HG03439 (cell line): ENCODE measurements at regions not wholly inside any gene's neighbourhood (a gene's known extent, or its start where the extent isn't known, plus 50 kb on each side); places are given as distances from the start of the nearest gene placed in this dataset.
"Not testable (repeated sequence)": the region's sequence is repeated elsewhere in the genome, so short reads cannot be mapped to it uniquely, and the experiment has no call there.

Experiments used
- ATAC-seq: cut with Tn5 transposase; IDR thresholded peaks from one replicate; pipeline ENCODE4 v1.9.1; 2021; ENCODE audit warnings: mild to moderate bottlenecking, moderate library complexity; ENCODE audit not compliant: unreplicated experiment

GRCh38 chr13:109408591-109409382 is 377.6 kb downstream of the IRS2 start:
- no peak for ATAC-seq

DNA sequence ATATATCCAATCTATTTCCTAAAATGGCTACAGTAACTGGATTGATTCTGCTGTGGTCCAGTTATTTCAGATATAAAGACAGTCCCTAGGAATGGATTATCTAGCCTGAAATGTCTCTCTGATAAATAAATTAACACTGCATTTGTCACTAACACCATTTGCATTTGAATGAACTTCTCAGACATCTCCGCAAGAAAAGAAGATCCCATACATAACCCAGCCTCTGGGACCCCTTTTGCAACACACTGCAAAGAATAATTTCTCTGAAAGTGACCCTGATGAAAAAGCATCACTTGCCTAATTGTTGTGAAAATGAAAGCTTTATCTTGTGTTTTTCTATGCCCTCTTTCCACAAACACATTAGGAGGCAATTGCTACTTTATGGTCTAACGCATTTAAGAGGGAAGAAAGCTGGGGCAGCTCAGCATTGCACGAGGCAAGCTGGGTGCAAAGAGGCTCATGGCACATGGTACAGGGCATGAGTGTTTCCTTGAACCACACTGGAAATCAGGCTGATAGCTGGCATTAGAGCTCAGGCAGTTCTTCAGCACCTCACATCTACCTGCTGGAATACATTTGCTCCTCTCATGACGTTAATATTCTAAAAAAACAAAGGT is 379.9 kb downstream of the IRS2 start:
- no peak for ATAC-seq

DNA sequence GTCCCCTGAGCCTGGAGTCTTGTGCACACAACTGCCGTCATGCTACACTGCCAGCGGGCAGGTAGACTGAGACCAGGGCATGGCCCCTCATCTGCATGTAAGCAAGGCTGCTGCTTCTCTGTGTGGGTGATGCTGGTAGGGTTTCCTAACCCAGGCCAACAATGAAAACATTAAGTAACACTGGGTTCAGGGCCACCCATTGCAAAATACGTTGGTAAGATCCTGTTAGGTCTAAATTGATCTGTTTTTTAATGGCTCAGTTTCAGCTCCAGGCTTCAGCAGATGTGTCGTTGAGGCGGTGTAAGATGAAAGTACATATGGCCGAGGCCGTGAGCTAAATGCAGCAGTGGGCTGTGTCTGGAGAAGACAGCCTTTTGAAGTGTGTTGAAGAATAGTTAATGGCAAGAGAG is 383.4 kb downstream of the IRS2 start:
- no peak for ATAC-seq

- ATAC-seq: no peak
Observed at GRCh38 chr13:109401891-109402290, 384.5 kb downstream of the IRS2 start.

DNA sequence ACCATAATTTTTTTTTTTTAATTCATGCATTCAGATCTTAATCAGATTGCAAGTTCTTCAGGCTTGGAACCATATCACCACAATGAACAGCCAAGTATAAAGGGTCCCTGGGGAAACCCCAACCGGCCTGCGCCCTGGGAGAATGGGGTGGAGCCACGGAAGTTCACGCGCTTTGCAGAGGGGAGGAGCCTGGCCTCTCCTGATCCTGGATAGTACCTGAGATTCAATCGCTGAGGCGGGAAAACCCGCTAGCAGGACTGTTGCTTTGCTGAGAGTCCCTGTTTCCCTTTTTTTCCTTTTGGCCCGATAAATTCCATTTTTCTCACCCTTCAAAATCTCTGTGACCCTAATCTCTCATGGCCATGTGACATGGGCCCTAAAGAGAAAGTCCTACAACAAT is 385.1 kb downstream of the IRS2 start:
- no peak for ATAC-seq

DNA sequence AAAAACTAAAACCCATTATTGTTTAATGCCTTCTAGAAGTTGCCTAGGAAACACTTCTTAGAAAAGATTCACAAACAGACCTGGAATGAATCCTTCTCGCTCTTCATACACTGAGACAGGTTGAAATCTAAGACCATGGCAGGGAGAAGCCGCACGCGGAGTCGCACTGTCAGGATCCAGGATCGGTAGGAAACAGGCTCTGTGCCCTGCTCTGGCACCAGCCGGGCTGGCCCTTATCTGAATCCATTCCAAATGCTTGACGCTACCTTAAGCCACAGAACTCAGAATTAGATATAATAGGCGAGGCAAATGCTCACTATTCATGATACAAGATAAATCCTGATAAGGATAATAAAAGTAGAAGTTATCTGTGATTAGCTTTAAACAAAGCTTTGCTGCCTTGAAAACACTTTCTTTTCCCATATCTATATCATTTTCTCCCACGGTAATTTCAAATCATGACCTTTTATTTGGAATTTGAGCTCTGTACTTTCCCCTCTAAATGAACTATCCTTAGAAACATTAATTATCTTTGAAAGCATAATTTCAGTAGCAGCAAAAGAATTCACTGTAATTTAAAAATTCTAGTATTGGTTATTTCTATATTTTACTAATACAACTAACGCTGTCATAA is 385.6 kb downstream of the IRS2 start:
- ATAC-seq: no peak

GRCh38 chr13:109400209-109400608 is 386.2 kb downstream of the IRS2 start:
- no peak for ATAC-seq

- not testable (repeated sequence) for ATAC-seq
Observed at GRCh38 chr13:109398071-109398470, 388.3 kb downstream of the IRS2 start.

- no peak for ATAC-seq
Observed at GRCh38 chr13:109397285-109397684, 389.1 kb downstream of the IRS2 start.

GRCh38 chr13:109396266-109396665 is 390.1 kb downstream of the IRS2 start:
- no peak for ATAC-seq

DNA sequence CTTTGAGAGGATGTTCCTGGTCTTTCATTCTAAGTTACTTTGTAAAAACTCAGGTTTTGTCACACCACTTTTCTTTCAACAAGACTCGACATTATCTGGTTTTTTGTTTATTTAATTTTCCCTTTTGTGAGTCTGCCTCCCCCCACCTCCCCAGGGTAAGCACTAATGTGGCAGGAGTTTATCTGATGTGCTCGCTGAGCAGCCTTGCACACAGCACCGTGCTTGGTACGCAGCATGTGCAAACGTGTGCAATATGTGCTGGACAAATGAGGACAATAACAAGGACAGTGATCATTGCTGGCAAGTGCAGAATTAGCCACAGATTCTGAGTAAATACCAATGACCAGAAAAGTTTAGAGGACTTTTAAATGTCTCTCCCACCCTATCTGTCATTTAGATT is 391.4 kb downstream of the IRS2 start:
- ATAC-seq: no peak

DNA sequence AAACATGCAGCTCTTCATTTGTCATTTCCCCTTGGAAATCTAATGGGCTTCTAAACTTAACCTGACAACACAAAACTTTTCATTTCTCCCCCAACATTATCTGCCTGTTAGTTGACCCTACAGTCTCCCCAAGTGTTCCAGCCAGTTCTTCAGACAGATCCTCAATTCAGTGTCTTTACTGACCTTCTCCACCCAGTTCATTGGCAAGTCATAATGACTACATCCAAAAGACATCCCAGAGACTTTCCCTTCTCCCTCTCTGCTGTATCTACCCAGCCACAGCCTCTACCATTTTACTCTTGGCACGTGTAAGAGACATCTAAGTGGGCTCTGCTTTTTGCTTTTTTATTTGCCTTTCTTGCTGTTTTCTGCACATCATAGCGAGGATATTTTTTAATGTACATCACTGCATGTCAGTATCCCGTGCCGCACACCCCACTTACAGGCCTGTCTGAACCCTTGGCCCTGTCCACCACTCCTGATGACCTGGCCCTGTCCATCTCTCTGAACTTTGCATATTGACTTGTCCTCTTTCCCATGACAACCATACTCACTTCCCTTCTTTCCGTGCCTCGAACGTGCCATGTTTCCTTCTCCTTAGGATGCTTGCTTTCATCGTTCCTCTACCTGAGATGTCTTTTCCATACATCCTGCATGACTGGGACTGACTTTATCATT is 391.9 kb downstream of the IRS2 start:
- no peak for ATAC-seq

- ATAC-seq: no peak
Observed at GRCh38 chr13:109393045-109393444, 393.3 kb downstream of the IRS2 start.

DNA sequence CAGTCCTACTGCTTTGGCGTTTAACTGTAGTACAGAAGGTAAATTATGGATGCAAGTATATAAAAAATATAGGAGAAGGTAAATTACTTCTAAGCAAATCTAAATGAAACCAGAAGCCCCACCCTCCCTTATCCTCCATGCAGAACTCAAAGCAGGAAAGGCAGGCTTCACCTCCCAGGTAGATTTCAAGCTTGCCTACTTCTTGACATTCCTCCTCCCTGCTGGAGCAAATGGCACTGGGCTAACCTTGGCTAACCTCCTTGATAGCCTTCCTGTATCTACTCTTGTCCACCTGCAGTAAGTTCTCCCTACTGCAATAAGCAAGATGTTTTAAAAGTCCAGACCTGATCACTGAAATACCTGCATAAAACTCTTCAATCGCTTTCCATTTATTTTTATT is 396.0 kb downstream of the IRS2 start:
- no peak for ATAC-seq

DNA sequence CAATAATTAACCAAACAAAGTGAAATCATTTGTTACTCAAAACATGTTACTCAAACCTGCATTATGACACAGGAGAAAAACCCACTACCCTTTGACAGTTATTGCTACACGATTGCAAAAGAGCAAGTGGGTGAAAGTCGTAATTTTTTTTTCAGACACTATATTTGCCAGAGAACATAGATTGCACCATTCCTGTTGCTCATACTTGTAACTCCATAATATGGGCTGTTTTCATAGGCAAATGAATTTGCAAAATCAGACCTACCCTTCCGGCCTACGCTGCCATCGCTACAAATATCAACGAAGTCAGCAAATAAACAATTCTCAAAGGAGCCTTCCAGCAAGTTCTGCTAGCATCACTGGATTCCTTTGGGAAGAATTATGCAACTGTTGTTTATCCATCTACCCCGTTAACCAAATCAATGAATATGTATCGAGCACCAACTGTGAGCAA is 396.5 kb downstream of the IRS2 start:
- ATAC-seq: no peak

- ATAC-seq: no peak
Observed at GRCh38 chr13:109389456-109389855, 396.9 kb downstream of the IRS2 start.

DNA sequence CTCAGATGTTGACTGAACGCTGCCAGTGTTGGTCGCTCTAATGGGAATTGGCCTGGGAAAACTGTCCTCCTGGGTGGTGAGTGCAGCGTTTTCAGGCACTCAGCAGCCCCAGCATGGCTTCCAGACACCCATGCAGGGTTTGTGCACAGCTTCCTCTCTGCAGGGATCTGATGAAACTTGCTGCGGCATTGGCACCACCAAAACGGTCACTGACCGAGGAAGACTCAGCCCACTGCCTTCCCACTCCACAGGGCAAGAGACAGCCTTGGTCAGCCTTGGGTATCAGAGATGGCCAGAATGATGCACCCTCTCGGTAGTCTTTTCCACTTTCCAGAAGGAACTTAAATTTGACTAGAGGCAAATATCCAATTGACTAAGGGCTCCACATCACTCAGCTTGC is 398.9 kb downstream of the IRS2 start:
- no peak for ATAC-seq

GRCh38 chr13:109385242-109385560 is 401.2 kb downstream of the IRS2 start:
- ATAC-seq: no peak

GRCh38 chr13:109384491-109385241 is 401.7 kb downstream of the IRS2 start:
- no peak for ATAC-seq

DNA sequence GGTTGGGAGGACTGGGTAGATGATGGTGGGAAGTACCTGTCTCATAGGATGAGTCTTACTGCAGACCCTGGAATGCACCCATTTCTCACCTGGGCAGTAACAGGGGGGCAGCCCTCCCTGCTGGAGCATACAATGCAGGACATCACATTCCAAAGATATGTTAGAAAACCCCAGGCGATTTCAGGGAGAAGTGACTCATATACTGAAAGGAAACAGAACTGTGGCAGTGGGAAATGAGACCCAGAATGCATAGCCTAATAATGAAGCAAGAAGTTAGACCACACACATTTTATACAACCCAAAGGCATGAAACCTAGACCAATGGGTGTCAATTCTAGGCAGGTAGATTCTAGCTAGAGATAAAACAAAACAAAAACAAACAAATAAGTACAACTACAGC is 402.7 kb downstream of the IRS2 start:
- ATAC-seq: no peak
